GM18505 (cell line): ENCODE measurements at regions not wholly inside any gene's neighbourhood (a gene's known extent, or its start where the extent isn't known, plus 50 kb on each side); places are given as distances from the start of the nearest gene placed in this dataset.
"Not testable (repeated sequence)": the region's sequence is repeated elsewhere in the genome, so short reads cannot be mapped to it uniquely, and the experiment has no call there.

Source experiments
- ATAC-seq: cut with Tn5 transposase; IDR thresholded peaks from one replicate; pipeline ENCODE4 v1.9.1; 2021; ENCODE audit not compliant: unreplicated experiment
- POLR2A ChIP-seq: IDR thresholded peaks from 4 replicates; pipeline ENCODE4 v1.6.1; 2011; ENCODE audit warnings: borderline replicate concordance; ENCODE audit not compliant: insufficient read depth, insufficient read length; ENCODE audit errors: extremely low read depth

- no peak for ATAC-seq
- TF ChIP-seq POLR2A: no peak
Observed at GRCh38 chr6:140499607-140500006, 1125.2 kb upstream of the CITED2 start.

GRCh38 chr6:140494321-140495108, 1120.1 kb upstream of the CITED2 start:
- no peak for ATAC-seq
- no peak for TF ChIP-seq POLR2A

GRCh38 chr6:140493470-140493869, 1119.0 kb upstream of the CITED2 start:
- ATAC-seq: not testable (repeated sequence)

- no peak for TF ChIP-seq POLR2A
- no peak for ATAC-seq
Observed at GRCh38 chr6:140490081-140490480, 1115.6 kb upstream of the CITED2 start.

GRCh38 chr6:140487586-140487985, 1113.1 kb upstream of the CITED2 start:
- no peak for ATAC-seq
- TF ChIP-seq POLR2A: no peak

GRCh38 chr6:140486450-140487361, 1112.3 kb upstream of the CITED2 start:
- ATAC-seq: no peak
- TF ChIP-seq POLR2A: no peak

GRCh38 chr6:140485740-140486449, 1111.4 kb upstream of the CITED2 start:
- ATAC-seq: no peak
- TF ChIP-seq POLR2A: no peak

- ATAC-seq: no peak
- TF ChIP-seq POLR2A: no peak
Observed at GRCh38 chr6:140480852-140481251, 1106.4 kb upstream of the CITED2 start.

GRCh38 chr6:140478631-140479030, 1104.2 kb upstream of the CITED2 start:
- no peak for ATAC-seq
- TF ChIP-seq POLR2A: no peak

GRCh38 chr6:140475086-140475485, 1100.6 kb upstream of the CITED2 start:
- ATAC-seq: no peak
- no peak for TF ChIP-seq POLR2A

GRCh38 chr6:140464720-140465119, 1090.3 kb upstream of the CITED2 start:
- TF ChIP-seq POLR2A: no peak
- no peak for ATAC-seq

GRCh38 chr6:140463312-140463710, 1088.9 kb upstream of the CITED2 start:
- ATAC-seq: no peak
- no peak for TF ChIP-seq POLR2A
